ENCODE measurements at regions not wholly inside any gene's neighbourhood (a gene's known extent, or its start where the extent isn't known, plus 50 kb on each side); places are given as distances from the start of the nearest gene placed in this dataset.

GRCh38 chr5:18314192-18314778 is 680.0 kb downstream of the TAF11L14 start:
- no peak overlapping the region for H3K4me3 ChIP-seq (ENCODE audit: low read depth, low read length)
- WGBS (ENCODE audit: insufficient coverage): no CpG with 5 or more reads among the region's 6 CpGs
- no peaks in the 10 kb centered on the region for H3K4me1 ChIP-seq (ENCODE audit: control insufficient read depth, insufficient read depth, low read length)
- no peak overlapping the region for H3K27ac ChIP-seq (ENCODE audit: low read depth, low read length)
- DNase-seq (ENCODE audit: low read depth in 4 of 6, low spot score in 6 of 6): peak in 3 of 6 donors; percentile 42 to 85 (median 55)
- H3K36me3 ChIP-seq (ENCODE audit: control insufficient read depth, insufficient read depth, low read length): no peaks in the 10 kb centered on the region
- no peaks in the 10 kb centered on the region for H3K9me3 ChIP-seq (ENCODE audit: control insufficient read depth, insufficient read depth, low read length)
- no peaks in the 10 kb centered on the region for H3K27me3 ChIP-seq (ENCODE audit: control insufficient read depth, insufficient read depth, low read length)

- no peaks in the 10 kb centered on the region for H3K9me3 ChIP-seq (ENCODE audit: control insufficient read depth, insufficient read depth, low read length)
- H3K36me3 ChIP-seq (ENCODE audit: control insufficient read depth, insufficient read depth, low read length): no peaks in the 10 kb centered on the region
- no peaks in the 10 kb centered on the region for H3K4me1 ChIP-seq (ENCODE audit: control insufficient read depth, insufficient read depth, low read length)
- H3K27me3 ChIP-seq (ENCODE audit: control insufficient read depth, insufficient read depth, low read length): no peaks in the 10 kb centered on the region
- no peak overlapping the region for H3K27ac ChIP-seq (ENCODE audit: low read depth, low read length)
- H3K4me3 ChIP-seq (ENCODE audit: low read depth, low read length): no peak overlapping the region
- DNase-seq (ENCODE audit: low read depth in 4 of 6, low spot score in 6 of 6): no peak
- WGBS (ENCODE audit: insufficient coverage): 62% methylated on average over 4 of the region's 5 CpGs
These were observed 687.1 kb downstream of the TAF11L14 start for GRCh38 chr5:18321262-18321942.

- Histone ChIP-seq H3K4me3 (ENCODE audit: low read depth, low read length) (no peak overlapping the region), H3K27ac (ENCODE audit: low read depth, low read length) (no peak overlapping the region), H3K4me1 (ENCODE audit: control insufficient read depth, insufficient read depth, low read length) (no peaks in the 10 kb centered on the region), H3K27me3 (ENCODE audit: control insufficient read depth, insufficient read depth, low read length) (no peaks in the 10 kb centered on the region), H3K9me3 (ENCODE audit: control insufficient read depth, insufficient read depth, low read length) (no peaks in the 10 kb centered on the region), H3K36me3 (ENCODE audit: control insufficient read depth, insufficient read depth, low read length) (no peaks in the 10 kb centered on the region)
- no CpG with 5 or more reads among the region's 2 CpGs for WGBS (ENCODE audit: insufficient coverage)
- no peak for DNase-seq (ENCODE audit: low read depth in 4 of 6, low spot score in 6 of 6)
These were observed 689.6 kb downstream of the TAF11L14 start for GRCh38 chr5:18323891-18324290.

GRCh38 chr5:18325431-18325830 is 691.2 kb downstream of the TAF11L14 start:
- Histone ChIP-seq H3K4me3 (ENCODE audit: low read depth, low read length) (no peak overlapping the region), H3K9me3 (ENCODE audit: control insufficient read depth, insufficient read depth, low read length) (no peaks in the 10 kb centered on the region), H3K4me1 (ENCODE audit: control insufficient read depth, insufficient read depth, low read length) (no peaks in the 10 kb centered on the region), H3K36me3 (ENCODE audit: control insufficient read depth, insufficient read depth, low read length) (no peaks in the 10 kb centered on the region), H3K27ac (ENCODE audit: low read depth, low read length) (no peak overlapping the region), H3K27me3 (ENCODE audit: control insufficient read depth, insufficient read depth, low read length) (no peaks in the 10 kb centered on the region)
- DNase-seq (ENCODE audit: low read depth in 4 of 6, low spot score in 6 of 6): no peak
- WGBS (ENCODE audit: insufficient coverage): no CpG with 5 or more reads among the region's 3 CpGs

GRCh38 chr5:18329328-18329727 is 695.1 kb downstream of the TAF11L14 start:
- H3K27ac ChIP-seq (ENCODE audit: low read depth, low read length): peak overlapping the region; percentile 12
- DNase-seq (ENCODE audit: low read depth in 4 of 6, low spot score in 6 of 6): peak in 5 of 6 donors; percentile 32 to 84 (median 52)
- H3K27me3 ChIP-seq (ENCODE audit: control insufficient read depth, insufficient read depth, low read length): no peaks in the 10 kb centered on the region
- no peaks in the 10 kb centered on the region for H3K4me1 ChIP-seq (ENCODE audit: control insufficient read depth, insufficient read depth, low read length)
- H3K9me3 ChIP-seq (ENCODE audit: control insufficient read depth, insufficient read depth, low read length): peaks cover 2% of the 10 kb centered on the region
- H3K36me3 ChIP-seq (ENCODE audit: control insufficient read depth, insufficient read depth, low read length): no peaks in the 10 kb centered on the region
- H3K4me3 ChIP-seq (ENCODE audit: low read depth, low read length): no peak overlapping the region

GRCh38 chr5:18333841-18334240 is 699.6 kb downstream of the TAF11L14 start:
- no peak overlapping the region for H3K27ac ChIP-seq (ENCODE audit: low read depth, low read length)
- no peak for DNase-seq (ENCODE audit: low read depth in 4 of 6, low spot score in 6 of 6)
- H3K4me3 ChIP-seq (ENCODE audit: low read depth, low read length): no peak overlapping the region
- WGBS (ENCODE audit: insufficient coverage): no CpG with 5 or more reads among the region's 1 CpG
- H3K27me3 ChIP-seq (ENCODE audit: control insufficient read depth, insufficient read depth, low read length): no peaks in the 10 kb centered on the region
- H3K4me1 ChIP-seq (ENCODE audit: control insufficient read depth, insufficient read depth, low read length): no peaks in the 10 kb centered on the region
- peaks cover 2% of the 10 kb centered on the region for H3K9me3 ChIP-seq (ENCODE audit: control insufficient read depth, insufficient read depth, low read length)
- no peaks in the 10 kb centered on the region for H3K36me3 ChIP-seq (ENCODE audit: control insufficient read depth, insufficient read depth, low read length)

GRCh38 chr5:18334949-18335348 is 700.7 kb downstream of the TAF11L14 start:
- Histone ChIP-seq H3K27me3 (ENCODE audit: control insufficient read depth, insufficient read depth, low read length) (no peaks in the 10 kb centered on the region), H3K36me3 (ENCODE audit: control insufficient read depth, insufficient read depth, low read length) (no peaks in the 10 kb centered on the region), H3K4me3 (ENCODE audit: low read depth, low read length) (no peak overlapping the region), H3K4me1 (ENCODE audit: control insufficient read depth, insufficient read depth, low read length) (no peaks in the 10 kb centered on the region), H3K27ac (ENCODE audit: low read depth, low read length) (no peak overlapping the region), H3K9me3 (ENCODE audit: control insufficient read depth, insufficient read depth, low read length) (peaks cover 2% of the 10 kb centered on the region)
- WGBS (ENCODE audit: insufficient coverage): no CpG with 5 or more reads among the region's 5 CpGs
- no peak for DNase-seq (ENCODE audit: low read depth in 4 of 6, low spot score in 6 of 6)

GRCh38 chr5:18354828-18355227 is 720.6 kb downstream of the TAF11L14 start:
- Histone ChIP-seq H3K9me3 (ENCODE audit: control insufficient read depth, insufficient read depth, low read length) (no peaks in the 10 kb centered on the region), H3K36me3 (ENCODE audit: control insufficient read depth, insufficient read depth, low read length) (no peaks in the 10 kb centered on the region), H3K27me3 (ENCODE audit: control insufficient read depth, insufficient read depth, low read length) (no peaks in the 10 kb centered on the region), H3K4me3 (ENCODE audit: low read depth, low read length) (no peak overlapping the region), H3K27ac (ENCODE audit: low read depth, low read length) (no peak overlapping the region), H3K4me1 (ENCODE audit: control insufficient read depth, insufficient read depth, low read length) (no peaks in the 10 kb centered on the region)
- DNase-seq (ENCODE audit: low read depth in 4 of 6, low spot score in 6 of 6): no peak
- WGBS (ENCODE audit: insufficient coverage): 100% methylated on average over 1 of the region's 3 CpGs

GRCh38 chr5:18357486-18357885 is 723.2 kb downstream of the TAF11L14 start:
- Histone ChIP-seq H3K27ac (ENCODE audit: low read depth, low read length) (no peak overlapping the region), H3K4me1 (ENCODE audit: control insufficient read depth, insufficient read depth, low read length) (no peaks in the 10 kb centered on the region), H3K4me3 (ENCODE audit: low read depth, low read length) (no peak overlapping the region), H3K9me3 (ENCODE audit: control insufficient read depth, insufficient read depth, low read length) (no peaks in the 10 kb centered on the region), H3K27me3 (ENCODE audit: control insufficient read depth, insufficient read depth, low read length) (no peaks in the 10 kb centered on the region), H3K36me3 (ENCODE audit: control insufficient read depth, insufficient read depth, low read length) (no peaks in the 10 kb centered on the region)
- WGBS (ENCODE audit: insufficient coverage): 100% methylated on average over 2 of the region's 4 CpGs
- peak in 1 of 6 donors; percentile 78 for DNase-seq (ENCODE audit: low read depth in 4 of 6, low spot score in 6 of 6)

GRCh38 chr5:18366234-18366633 is 732.0 kb downstream of the TAF11L14 start:
- H3K27ac ChIP-seq (ENCODE audit: low read depth, low read length): no peak overlapping the region
- no peaks in the 10 kb centered on the region for H3K27me3 ChIP-seq (ENCODE audit: control insufficient read depth, insufficient read depth, low read length)
- WGBS (ENCODE audit: insufficient coverage): 91% methylated on average over 7 of the region's 8 CpGs
- no peak for DNase-seq (ENCODE audit: low read depth in 4 of 6, low spot score in 6 of 6)
- H3K4me3 ChIP-seq (ENCODE audit: low read depth, low read length): no peak overlapping the region
- no peaks in the 10 kb centered on the region for H3K36me3 ChIP-seq (ENCODE audit: control insufficient read depth, insufficient read depth, low read length)
- no peaks in the 10 kb centered on the region for H3K9me3 ChIP-seq (ENCODE audit: control insufficient read depth, insufficient read depth, low read length)
- no peaks in the 10 kb centered on the region for H3K4me1 ChIP-seq (ENCODE audit: control insufficient read depth, insufficient read depth, low read length)

All from spinal cord (tissue), 9 donors.